DND-41 (cell line): ENCODE measurements at regions not wholly inside any gene's neighbourhood (a gene's known extent, or its start where the extent isn't known, plus 50 kb on each side); places are given as distances from the start of the nearest gene placed in this dataset.
"Not testable (repeated sequence)": the region's sequence is repeated elsewhere in the genome, so short reads cannot be mapped to it uniquely, and the experiment has no call there.

Experiments
- EZH2 ChIP-seq: IDR thresholded peaks from 3 replicates; pipeline ENCODE4 v1.6.1; 2012; ENCODE audit warnings: borderline replicate concordance, low read depth, mild to moderate bottlenecking, moderate library complexity, low read length, inconsistent platforms; ENCODE audit not compliant: severe bottlenecking
- TF ChIP-seq, protein P1 (sequence below): IDR thresholded peaks from 2 replicates; pipeline ENCODE4 v1.5.1; 2012; ENCODE audit warnings: borderline replicate concordance, low read length, moderate library complexity, mild to moderate bottlenecking; ENCODE audit not compliant: poor library complexity, severe bottlenecking; ENCODE audit errors: extremely low read depth

DNA sequence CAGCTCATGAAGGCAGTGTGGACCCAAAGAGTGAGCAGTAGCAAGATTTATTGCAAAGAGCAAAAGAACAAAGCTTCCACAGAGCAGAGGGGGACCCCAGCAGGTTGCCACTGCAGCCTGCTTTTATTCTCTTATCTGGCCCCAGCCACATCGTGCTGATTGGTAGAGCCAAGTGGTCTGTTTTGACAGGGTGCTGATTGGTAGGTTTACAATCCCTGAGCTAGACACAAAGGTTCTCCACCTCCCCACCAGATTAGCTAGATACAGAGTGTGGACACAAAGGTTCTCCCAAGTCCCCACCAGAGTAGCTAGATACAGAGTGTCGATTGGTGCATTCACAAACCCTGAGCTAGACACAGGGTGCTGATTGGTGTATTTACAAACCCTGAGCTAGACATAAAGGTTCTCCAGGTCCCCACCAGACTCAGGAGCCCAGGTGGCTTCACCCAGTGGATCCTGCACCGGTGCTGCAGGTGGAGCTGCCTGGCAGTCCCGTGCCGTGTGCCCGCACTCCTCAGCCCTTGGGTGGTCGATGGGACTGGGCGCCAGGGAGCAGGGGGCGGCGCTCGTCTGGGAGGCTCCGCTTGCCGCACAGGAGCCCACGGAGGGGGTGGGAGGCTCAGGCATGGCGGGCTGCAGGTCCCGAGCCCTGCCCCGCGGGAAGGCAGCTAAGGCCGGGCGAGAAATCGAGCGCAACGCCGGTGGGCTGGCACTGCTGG is 80.9 kb upstream of the BCHE start:
- TF ChIP-seq, protein P1, sequence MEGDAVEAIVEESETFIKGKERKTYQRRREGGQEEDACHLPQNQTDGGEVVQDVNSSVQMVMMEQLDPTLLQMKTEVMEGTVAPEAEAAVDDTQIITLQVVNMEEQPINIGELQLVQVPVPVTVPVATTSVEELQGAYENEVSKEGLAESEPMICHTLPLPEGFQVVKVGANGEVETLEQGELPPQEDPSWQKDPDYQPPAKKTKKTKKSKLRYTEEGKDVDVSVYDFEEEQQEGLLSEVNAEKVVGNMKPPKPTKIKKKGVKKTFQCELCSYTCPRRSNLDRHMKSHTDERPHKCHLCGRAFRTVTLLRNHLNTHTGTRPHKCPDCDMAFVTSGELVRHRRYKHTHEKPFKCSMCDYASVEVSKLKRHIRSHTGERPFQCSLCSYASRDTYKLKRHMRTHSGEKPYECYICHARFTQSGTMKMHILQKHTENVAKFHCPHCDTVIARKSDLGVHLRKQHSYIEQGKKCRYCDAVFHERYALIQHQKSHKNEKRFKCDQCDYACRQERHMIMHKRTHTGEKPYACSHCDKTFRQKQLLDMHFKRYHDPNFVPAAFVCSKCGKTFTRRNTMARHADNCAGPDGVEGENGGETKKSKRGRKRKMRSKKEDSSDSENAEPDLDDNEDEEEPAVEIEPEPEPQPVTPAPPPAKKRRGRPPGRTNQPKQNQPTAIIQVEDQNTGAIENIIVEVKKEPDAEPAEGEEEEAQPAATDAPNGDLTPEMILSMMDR: not testable (repeated sequence)
- TF ChIP-seq EZH2: not testable (repeated sequence)
